ENCODE measurements at regions not wholly inside any gene's neighbourhood (a gene's known extent, or its start where the extent isn't known, plus 50 kb on each side); places are given as distances from the start of the nearest gene placed in this dataset.

GRCh38 chr2:105537920-105538319 lies 139.1 kb upstream of the FHL2 start:
- Histone ChIP-seq H3K4me3 (ENCODE audit: low read depth in 1 of 3, low read length in 3 of 3) (no peak overlapping the region), H3K27ac (ENCODE audit: low read depth in 1 of 2, low read length in 2 of 2) (no peak overlapping the region), H3K9ac (ENCODE audit: low read depth in 1 of 2, low read length in 2 of 2) (no peak overlapping the region), H3K27me3 (ENCODE audit: control insufficient read depth in 4 of 4, insufficient read depth in 4 of 4, low read length in 3 of 4) (no peaks in the 10 kb centered on the region), H3K9me3 (ENCODE audit: control insufficient read depth in 4 of 4, low read length in 3 of 4) (no peaks in the 10 kb centered on the region), H3K4me1 (ENCODE audit: control insufficient read depth in 4 of 4, insufficient read depth in 4 of 4, low read length in 3 of 4) (no peaks in the 10 kb centered on the region), H3K36me3 (ENCODE audit: control insufficient read depth in 4 of 4, insufficient read depth in 3 of 4, low read depth in 1 of 4, low read length in 3 of 4) (no peaks in the 10 kb centered on the region)
- WGBS: 77% methylated on average over 4 of the region's 4 CpGs
- no peak for DNase-seq (ENCODE audit: low spot score)
- TF ChIP-seq RAD21 (IDR thresholded peaks at IDR 0.05) (no peak), SP1 (IDR thresholded peaks at IDR 0.05) (no peak), JUND (IDR thresholded peaks at IDR 0.05) (no peak), EGR1 (IDR thresholded peaks at IDR 0.05; ENCODE audit: low read depth in 2 of 2) (no peak), FOXA2 (IDR thresholded peaks at IDR 0.05) (no peak), FOXA1 (IDR thresholded peaks at IDR 0.05) (no peak), NR2F2 (IDR thresholded peaks at IDR 0.05) (no peak), HNF4A (conservative IDR thresholded peaks at IDR 0.05) (no peak), CTCF (IDR thresholded peaks at IDR 0.05; ENCODE audit: low read depth, low read length, missing input control) (no peak), YY1 (IDR thresholded peaks at IDR 0.05) (no peak), REST (IDR thresholded peaks at IDR 0.05) (no peak)

GRCh38 chr2:105537466-105537865 lies 138.6 kb upstream of the FHL2 start:
- Histone ChIP-seq H3K9me3 (ENCODE audit: control insufficient read depth in 4 of 4, low read length in 3 of 4) (no peaks in the 10 kb centered on the region), H3K27ac (ENCODE audit: low read depth in 1 of 2, low read length in 2 of 2) (no peak overlapping the region), H3K27me3 (ENCODE audit: control insufficient read depth in 4 of 4, insufficient read depth in 4 of 4, low read length in 3 of 4) (no peaks in the 10 kb centered on the region), H3K36me3 (ENCODE audit: control insufficient read depth in 4 of 4, insufficient read depth in 3 of 4, low read depth in 1 of 4, low read length in 3 of 4) (no peaks in the 10 kb centered on the region), H3K9ac (ENCODE audit: low read depth in 1 of 2, low read length in 2 of 2) (no peak overlapping the region), H3K4me3 (ENCODE audit: low read depth in 1 of 3, low read length in 3 of 3) (no peak overlapping the region), H3K4me1 (ENCODE audit: control insufficient read depth in 4 of 4, insufficient read depth in 4 of 4, low read length in 3 of 4) (no peaks in the 10 kb centered on the region)
- peak; percentile 21 for DNase-seq (ENCODE audit: low spot score)
- TF ChIP-seq RXRA (IDR thresholded peaks at IDR 0.05): no peak
- TF ChIP-seq HNF4G (IDR thresholded peaks at IDR 0.05): no peak
- no peak for TF ChIP-seq HNF4A (conservative IDR thresholded peaks at IDR 0.05)
- 82% methylated on average over 7 of the region's 7 CpGs for WGBS

- 65% methylated on average over 3 of the region's 3 CpGs for WGBS
- DNase-seq (ENCODE audit: low spot score): peak; percentile 8
- TF ChIP-seq SP1 (IDR thresholded peaks at IDR 0.05): no peak
- no peak for TF ChIP-seq REST (IDR thresholded peaks at IDR 0.05)
- no peak for TF ChIP-seq ATF3 (IDR thresholded peaks at IDR 0.05)
- no peak for TF ChIP-seq NR2F2 (IDR thresholded peaks at IDR 0.05)
- TF ChIP-seq GABPA (IDR thresholded peaks at IDR 0.05 in 1 of 2, conservative IDR thresholded peaks at IDR 0.05 in 1 of 2): no peak
- no peak for TF ChIP-seq ZBTB33 (IDR thresholded peaks at IDR 0.05)
- TF ChIP-seq EGR1 (IDR thresholded peaks at IDR 0.05; ENCODE audit: low read depth in 2 of 2): no peak
- no peak for TF ChIP-seq HNF4A (conservative IDR thresholded peaks at IDR 0.05)
- no peak for TF ChIP-seq YY1 (IDR thresholded peaks at IDR 0.05)
- TF ChIP-seq HNF4G (IDR thresholded peaks at IDR 0.05): no peak
- TF ChIP-seq FOXA2 (IDR thresholded peaks at IDR 0.05): no peak
These were observed 137.3 kb upstream of the FHL2 start for GRCh38 chr2:105536175-105536574.

More at GRCh38 chr2:105536175-105536574, 137.3 kb upstream of the FHL2 start:
- Histone ChIP-seq H3K4me3 (ENCODE audit: low read depth in 1 of 3, low read length in 3 of 3) (no peak overlapping the region), H3K27me3 (ENCODE audit: control insufficient read depth in 4 of 4, insufficient read depth in 4 of 4, low read length in 3 of 4) (peaks cover 0 to 3% (median 0%) of the 10 kb centered on the region in 4 donors), H3K9ac (ENCODE audit: low read depth in 1 of 2, low read length in 2 of 2) (no peak overlapping the region), H3K27ac (ENCODE audit: low read depth in 1 of 2, low read length in 2 of 2) (no peak overlapping the region), H3K36me3 (ENCODE audit: control insufficient read depth in 4 of 4, insufficient read depth in 3 of 4, low read depth in 1 of 4, low read length in 3 of 4) (no peaks in the 10 kb centered on the region), H3K9me3 (ENCODE audit: control insufficient read depth in 4 of 4, low read length in 3 of 4) (no peaks in the 10 kb centered on the region), H3K4me1 (ENCODE audit: control insufficient read depth in 4 of 4, insufficient read depth in 4 of 4, low read length in 3 of 4) (no peaks in the 10 kb centered on the region)

Measured in liver (tissue), 8 donors.